ENCODE measurements at regions not wholly inside any gene's neighbourhood (a gene's known extent, or its start where the extent isn't known, plus 50 kb on each side); places are given as distances from the start of the nearest gene placed in this dataset.

DNA sequence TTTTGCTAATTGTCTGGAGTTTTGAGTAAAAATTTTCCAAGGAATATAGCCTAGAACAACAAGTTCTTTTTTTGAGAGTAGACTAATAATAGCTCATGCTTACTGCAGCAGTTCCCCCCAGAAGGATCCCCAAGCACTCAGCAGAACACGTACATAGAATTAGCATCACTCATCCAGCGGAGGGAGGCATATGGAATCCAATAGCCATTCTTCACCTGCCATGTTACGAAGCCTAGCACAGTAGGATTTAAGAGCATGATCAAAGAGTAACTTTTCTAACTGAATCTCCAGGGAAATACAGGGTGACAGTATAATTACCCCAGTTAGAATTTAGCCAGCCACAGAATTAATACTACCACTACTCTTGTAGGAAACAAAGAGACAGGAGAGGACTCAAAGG lies 511.7 kb upstream of the NOX3 start:
- Mint-ChIP-seq H3K27ac (no peak overlapping the region), H3K4me3 (no peak overlapping the region), H3K36me3 (ENCODE audit: low read depth) (peaks cover 9% of the 10 kb centered on the region; the same call in 1 of the 3 replicates), H3K9me3 (no peaks in the 10 kb centered on the region; the same call in 1 of the 3 replicates), H3K27me3 (ENCODE audit: insufficient read depth, low read depth, poor library complexity) (peaks cover 2% of the 10 kb centered on the region), H3K4me1 (peaks cover 7% of the 10 kb centered on the region; the same call in 2 of the 3 replicates)
- no peak overlapping the region for H2AFZ ChIP-seq
- H3K27me3 ChIP-seq (ENCODE audit: insufficient read depth), result no peaks in the 10 kb centered on the region
- H3K4me2 ChIP-seq, result no peak overlapping the region
- no peaks in the 10 kb centered on the region for H4K20me1 ChIP-seq (replicated peaks; ENCODE audit: insufficient read depth)
- no peak overlapping the region for H3K4me3 ChIP-seq
- no peaks in the 10 kb centered on the region for H3F3A ChIP-seq (replicated peaks; ENCODE audit: low read depth)
- no peak overlapping the region for H3K27ac ChIP-seq (ENCODE audit: low read depth)
- ATAC-seq, result no peak
- H3K36me3 ChIP-seq (ENCODE audit: insufficient read depth), result no peaks in the 10 kb centered on the region
- H3K4me1 ChIP-seq (ENCODE audit: insufficient read depth), result no peaks in the 10 kb centered on the region
- H3K79me2 ChIP-seq (replicated peaks; ENCODE audit: insufficient read depth), result no peaks in the 10 kb centered on the region
- no peak for DNase-seq (ENCODE audit: low spot score)
- TF ChIP-seq NANOG (IDR thresholded peaks at IDR 0.05; ENCODE audit: borderline replicate concordance) (no peak), STAT1 (IDR thresholded peaks at IDR 0.05; ENCODE audit: unreplicated experiment) (no peak), EZH2phosphoT487 (IDR thresholded peaks at IDR 0.05; ENCODE audit: unreplicated experiment) (no peak), ZNF331 (CRISPR knock-in tag; IDR thresholded peaks at IDR 0.05; ENCODE audit: low read depth) (no peak), ZNF114 (CRISPR knock-in tag; IDR thresholded peaks at IDR 0.05) (no peak), POLR2AphosphoS5 (IDR thresholded peaks at IDR 0.05; ENCODE audit: low read depth) (no peak), JUNB (IDR thresholded peaks at IDR 0.05; ENCODE audit: unreplicated experiment) (no peak), CREB1 (CRISPR knock-in tag; IDR thresholded peaks at IDR 0.05; ENCODE audit: low read depth) (no peak), EZH2 (IDR thresholded peaks at IDR 0.05; ENCODE audit: low read depth, unreplicated experiment) (no peak)
- TF ChIP-seq, protein P1, sequence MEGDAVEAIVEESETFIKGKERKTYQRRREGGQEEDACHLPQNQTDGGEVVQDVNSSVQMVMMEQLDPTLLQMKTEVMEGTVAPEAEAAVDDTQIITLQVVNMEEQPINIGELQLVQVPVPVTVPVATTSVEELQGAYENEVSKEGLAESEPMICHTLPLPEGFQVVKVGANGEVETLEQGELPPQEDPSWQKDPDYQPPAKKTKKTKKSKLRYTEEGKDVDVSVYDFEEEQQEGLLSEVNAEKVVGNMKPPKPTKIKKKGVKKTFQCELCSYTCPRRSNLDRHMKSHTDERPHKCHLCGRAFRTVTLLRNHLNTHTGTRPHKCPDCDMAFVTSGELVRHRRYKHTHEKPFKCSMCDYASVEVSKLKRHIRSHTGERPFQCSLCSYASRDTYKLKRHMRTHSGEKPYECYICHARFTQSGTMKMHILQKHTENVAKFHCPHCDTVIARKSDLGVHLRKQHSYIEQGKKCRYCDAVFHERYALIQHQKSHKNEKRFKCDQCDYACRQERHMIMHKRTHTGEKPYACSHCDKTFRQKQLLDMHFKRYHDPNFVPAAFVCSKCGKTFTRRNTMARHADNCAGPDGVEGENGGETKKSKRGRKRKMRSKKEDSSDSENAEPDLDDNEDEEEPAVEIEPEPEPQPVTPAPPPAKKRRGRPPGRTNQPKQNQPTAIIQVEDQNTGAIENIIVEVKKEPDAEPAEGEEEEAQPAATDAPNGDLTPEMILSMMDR (conservative IDR thresholded peaks at IDR 0.05; ENCODE audit: low read depth in 2 of 2), result no peak
- TF ChIP-seq, protein P2, sequence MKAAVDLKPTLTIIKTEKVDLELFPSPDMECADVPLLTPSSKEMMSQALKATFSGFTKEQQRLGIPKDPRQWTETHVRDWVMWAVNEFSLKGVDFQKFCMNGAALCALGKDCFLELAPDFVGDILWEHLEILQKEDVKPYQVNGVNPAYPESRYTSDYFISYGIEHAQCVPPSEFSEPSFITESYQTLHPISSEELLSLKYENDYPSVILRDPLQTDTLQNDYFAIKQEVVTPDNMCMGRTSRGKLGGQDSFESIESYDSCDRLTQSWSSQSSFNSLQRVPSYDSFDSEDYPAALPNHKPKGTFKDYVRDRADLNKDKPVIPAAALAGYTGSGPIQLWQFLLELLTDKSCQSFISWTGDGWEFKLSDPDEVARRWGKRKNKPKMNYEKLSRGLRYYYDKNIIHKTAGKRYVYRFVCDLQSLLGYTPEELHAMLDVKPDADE (IDR thresholded peaks at IDR 0.05), result no peak
- TF ChIP-seq, protein P3, sequence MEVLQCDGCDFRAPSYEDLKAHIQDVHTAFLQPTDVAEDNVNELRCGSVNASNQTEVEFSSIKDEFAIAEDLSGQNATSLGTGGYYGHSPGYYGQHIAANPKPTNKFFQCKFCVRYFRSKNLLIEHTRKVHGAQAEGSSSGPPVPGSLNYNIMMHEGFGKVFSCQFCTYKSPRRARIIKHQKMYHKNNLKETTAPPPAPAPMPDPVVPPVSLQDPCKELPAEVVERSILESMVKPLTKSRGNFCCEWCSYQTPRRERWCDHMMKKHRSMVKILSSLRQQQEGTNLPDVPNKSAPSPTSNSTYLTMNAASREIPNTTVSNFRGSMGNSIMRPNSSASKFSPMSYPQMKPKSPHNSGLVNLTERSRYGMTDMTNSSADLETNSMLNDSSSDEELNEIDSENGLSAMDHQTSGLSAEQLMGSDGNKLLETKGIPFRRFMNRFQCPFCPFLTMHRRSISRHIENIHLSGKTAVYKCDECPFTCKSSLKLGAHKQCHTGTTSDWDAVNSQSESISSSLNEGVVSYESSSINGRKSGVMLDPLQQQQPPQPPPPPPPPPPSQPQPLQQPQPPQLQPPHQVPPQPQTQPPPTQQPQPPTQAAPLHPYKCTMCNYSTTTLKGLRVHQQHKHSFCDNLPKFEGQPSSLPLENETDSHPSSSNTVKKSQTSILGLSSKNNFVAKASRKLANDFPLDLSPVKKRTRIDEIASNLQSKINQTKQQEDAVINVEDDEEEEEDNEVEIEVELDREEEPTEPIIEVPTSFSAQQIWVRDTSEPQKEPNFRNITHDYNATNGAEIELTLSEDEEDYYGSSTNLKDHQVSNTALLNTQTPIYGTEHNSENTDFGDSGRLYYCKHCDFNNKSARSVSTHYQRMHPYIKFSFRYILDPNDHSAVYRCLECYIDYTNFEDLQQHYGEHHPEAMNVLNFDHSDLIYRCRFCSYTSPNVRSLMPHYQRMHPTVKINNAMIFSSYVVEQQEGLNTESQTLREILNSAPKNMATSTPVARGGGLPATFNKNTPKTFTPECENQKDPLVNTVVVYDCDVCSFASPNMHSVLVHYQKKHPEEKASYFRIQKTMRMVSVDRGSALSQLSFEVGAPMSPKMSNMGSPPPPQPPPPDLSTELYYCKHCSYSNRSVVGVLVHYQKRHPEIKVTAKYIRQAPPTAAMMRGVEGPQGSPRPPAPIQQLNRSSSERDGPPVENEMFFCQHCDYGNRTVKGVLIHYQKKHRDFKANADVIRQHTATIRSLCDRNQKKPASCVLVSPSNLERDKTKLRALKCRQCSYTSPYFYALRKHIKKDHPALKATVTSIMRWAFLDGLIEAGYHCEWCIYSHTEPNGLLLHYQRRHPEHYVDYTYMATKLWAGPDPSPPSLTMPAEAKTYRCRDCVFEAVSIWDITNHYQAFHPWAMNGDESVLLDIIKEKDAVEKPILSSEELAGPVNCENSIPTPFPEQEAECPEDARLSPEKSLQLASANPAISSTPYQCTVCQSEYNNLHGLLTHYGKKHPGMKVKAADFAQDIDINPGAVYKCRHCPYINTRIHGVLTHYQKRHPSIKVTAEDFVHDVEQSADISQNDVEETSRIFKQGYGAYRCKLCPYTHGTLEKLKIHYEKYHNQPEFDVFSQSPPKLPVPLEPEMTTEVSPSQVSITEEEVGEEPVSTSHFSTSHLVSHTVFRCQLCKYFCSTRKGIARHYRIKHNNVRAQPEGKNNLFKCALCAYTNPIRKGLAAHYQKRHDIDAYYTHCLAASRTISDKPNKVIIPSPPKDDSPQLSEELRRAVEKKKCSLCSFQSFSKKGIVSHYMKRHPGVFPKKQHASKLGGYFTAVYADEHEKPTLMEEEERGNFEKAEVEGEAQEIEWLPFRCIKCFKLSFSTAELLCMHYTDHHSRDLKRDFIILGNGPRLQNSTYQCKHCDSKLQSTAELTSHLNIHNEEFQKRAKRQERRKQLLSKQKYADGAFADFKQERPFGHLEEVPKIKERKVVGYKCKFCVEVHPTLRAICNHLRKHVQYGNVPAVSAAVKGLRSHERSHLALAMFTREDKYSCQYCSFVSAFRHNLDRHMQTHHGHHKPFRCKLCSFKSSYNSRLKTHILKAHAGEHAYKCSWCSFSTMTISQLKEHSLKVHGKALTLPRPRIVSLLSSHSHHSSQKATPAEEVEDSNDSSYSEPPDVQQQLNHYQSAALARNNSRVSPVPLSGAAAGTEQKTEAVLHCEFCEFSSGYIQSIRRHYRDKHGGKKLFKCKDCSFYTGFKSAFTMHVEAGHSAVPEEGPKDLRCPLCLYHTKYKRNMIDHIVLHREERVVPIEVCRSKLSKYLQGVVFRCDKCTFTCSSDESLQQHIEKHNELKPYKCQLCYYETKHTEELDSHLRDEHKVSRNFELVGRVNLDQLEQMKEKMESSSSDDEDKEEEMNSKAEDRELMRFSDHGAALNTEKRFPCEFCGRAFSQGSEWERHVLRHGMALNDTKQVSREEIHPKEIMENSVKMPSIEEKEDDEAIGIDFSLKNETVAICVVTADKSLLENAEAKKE (CRISPR knock-in tag; IDR thresholded peaks at IDR 0.05), result no peak
- TF ChIP-seq, protein P4, sequence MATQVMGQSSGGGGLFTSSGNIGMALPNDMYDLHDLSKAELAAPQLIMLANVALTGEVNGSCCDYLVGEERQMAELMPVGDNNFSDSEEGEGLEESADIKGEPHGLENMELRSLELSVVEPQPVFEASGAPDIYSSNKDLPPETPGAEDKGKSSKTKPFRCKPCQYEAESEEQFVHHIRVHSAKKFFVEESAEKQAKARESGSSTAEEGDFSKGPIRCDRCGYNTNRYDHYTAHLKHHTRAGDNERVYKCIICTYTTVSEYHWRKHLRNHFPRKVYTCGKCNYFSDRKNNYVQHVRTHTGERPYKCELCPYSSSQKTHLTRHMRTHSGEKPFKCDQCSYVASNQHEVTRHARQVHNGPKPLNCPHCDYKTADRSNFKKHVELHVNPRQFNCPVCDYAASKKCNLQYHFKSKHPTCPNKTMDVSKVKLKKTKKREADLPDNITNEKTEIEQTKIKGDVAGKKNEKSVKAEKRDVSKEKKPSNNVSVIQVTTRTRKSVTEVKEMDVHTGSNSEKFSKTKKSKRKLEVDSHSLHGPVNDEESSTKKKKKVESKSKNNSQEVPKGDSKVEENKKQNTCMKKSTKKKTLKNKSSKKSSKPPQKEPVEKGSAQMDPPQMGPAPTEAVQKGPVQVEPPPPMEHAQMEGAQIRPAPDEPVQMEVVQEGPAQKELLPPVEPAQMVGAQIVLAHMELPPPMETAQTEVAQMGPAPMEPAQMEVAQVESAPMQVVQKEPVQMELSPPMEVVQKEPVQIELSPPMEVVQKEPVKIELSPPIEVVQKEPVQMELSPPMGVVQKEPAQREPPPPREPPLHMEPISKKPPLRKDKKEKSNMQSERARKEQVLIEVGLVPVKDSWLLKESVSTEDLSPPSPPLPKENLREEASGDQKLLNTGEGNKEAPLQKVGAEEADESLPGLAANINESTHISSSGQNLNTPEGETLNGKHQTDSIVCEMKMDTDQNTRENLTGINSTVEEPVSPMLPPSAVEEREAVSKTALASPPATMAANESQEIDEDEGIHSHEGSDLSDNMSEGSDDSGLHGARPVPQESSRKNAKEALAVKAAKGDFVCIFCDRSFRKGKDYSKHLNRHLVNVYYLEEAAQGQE (IDR thresholded peaks at IDR 0.05; ENCODE audit: unreplicated experiment), result no peak
- H3K9me2 ChIP-seq (ENCODE audit: insufficient read depth), result peaks cover 10% of the 10 kb centered on the region

Measured in GM23338 (cell line).